HCEC 1CT (cell line): ENCODE measurements at regions not wholly inside any gene's neighbourhood (a gene's known extent, or its start where the extent isn't known, plus 50 kb on each side); places are given as distances from the start of the nearest gene placed in this dataset.

Source experiments
- DNase-seq: peaks from one replicate; pipeline ENCODE4 v3.0.0-alpha.2; 2017

DNA sequence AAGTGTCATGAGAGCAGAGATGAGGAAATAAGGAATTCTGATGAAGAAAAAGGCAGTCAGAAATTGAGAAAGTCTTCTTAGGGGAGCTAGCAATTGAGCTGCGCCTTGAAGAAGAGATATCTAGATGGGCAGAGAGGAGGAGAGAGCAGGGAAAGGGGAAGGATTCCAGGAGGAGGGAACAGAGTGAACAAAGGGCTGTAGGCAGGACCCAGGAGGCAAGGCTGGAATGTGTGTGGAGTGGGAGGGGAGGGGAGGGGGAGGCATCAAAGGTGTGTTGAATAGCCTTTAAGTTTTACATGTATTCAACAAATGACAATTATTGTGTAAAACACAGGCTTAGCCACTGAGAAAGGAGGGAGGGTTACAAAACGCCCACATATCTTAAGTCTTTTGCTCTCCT lies 164.5 kb downstream of the TDRD15 start:
- DNase-seq, result no peak

DNA sequence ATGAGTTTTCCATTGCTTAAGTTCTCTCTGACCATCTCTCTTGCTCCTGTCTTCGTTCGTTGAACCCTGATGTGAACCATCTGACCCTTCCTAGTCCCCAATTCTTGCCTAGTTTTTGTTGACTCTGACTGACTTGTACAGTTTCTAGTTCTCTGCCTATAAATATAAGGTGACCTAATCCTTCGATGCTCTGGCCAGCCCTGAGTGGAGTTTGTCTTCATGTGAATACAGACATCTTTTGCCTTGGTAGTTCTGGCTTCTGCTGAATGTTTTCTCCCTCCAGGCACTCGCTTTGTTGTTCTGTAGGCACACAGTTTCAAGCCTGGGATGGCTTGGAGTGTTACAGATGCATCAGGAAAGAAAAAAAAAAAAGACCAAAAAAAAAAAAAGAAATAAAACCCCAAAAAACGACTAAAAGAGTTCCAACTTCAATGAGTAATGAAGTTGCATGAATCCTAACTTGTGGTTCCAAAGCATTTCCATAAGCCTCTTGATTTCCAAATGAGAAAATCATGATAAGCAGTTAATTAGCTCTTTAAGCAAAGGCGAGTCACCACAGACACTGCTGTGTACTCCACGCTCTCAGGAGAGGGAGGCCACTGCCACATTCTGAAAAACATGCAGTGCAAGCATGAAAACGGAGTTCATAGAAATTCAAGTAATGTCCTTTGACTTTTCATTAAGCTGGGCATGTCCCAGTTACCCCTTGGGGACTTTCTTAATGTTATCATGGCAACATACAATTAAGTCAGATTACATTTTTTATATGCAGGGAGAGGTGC lies 165.2 kb downstream of the TDRD15 start:
- DNase-seq, result no peak

DNA sequence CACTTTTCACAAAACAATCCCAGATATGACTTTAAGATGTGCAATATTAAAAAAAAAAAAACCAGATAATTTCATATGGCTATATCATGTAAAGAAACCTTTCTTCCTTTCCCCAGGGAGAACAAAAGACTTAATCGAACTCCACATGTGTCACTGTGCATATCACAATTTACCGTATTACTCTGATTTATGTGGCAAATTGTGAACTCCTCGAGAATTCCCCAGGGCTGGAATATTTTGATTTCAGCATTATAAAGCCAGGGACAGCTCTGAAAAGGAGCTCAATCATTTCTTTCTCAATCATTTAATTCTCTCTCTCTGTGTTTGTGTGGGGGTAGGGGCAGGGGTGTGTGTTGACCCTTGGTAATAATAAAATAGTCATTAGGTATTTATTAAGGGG lies 165.8 kb downstream of the TDRD15 start:
- DNase-seq, result no peak

DNA sequence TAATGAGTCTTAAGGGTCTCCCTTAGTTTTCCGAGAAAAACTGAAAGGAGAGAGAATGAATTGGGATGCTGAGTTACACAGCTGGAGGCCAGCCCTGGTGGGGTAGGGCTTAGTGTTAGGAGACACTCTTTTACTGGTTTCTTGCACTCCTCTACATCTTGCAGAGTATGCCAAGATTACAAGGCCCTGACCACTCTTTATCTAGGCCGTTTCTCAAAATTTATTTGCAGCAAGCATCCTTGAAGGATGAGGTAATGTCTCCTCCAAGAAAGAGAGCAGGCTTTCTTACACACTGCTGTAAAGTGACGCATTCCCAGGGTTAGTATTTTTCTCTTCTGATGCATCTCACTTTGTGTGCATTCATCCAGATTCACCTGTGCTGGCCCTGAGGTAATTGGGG lies 166.2 kb downstream of the TDRD15 start:
- DNase-seq, result no peak

DNA sequence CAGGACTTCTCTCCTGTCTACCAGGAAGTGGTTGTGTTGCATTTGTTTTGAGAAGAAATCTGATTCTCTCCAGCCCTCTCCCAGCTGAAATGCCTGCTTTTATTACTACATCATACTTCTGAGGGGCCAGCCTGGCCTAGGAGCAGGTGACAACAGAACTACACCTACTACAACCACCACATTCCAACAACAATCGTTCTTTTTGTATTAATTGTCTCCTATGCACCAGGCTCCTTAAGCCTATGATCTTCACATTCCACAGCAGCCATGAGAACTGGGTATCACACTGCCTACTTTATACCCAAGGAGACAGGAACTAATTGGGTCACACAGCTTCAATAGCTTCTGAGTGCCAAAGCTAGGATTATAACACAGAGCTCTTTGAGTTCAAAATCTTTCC lies 167.7 kb downstream of the TDRD15 start:
- no peak for DNase-seq

DNA sequence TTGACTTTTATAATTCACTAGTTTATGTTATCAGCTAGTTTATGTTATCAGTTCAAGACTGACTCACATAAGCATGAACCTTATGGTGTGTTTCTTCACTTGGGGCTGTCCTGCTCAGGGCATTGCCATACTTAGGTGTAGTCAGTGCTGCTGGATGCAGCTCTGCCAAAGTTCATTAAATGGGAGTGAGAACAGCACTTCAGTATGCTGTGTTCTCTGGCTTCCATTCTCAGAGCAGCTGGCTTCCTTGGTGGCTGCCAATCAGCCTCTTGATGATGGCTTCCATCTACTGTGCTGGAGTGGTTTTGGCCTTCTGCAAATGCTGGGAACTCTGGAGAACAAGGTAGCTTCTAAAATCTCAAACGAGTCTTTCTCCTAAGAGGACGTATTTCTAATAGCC lies 170.7 kb downstream of the TDRD15 start:
- no peak for DNase-seq

DNA sequence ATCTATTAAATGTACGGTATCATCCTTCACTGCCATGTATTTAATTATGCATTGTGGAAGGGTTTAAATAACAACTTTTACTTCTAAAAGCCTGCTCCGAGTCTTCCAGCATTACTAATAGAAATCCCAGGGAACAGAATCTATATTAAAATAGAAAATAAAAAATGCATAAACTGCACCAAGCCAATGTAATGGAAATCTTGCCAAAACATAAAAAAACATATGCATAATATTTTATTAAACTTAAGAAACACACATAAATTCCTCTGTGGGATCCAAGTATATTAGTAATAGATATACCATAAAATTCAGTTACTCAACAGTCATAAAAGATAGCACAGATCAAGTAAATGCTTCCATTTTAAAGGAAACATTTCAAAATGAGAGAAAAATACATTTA lies 175.6 kb downstream of the TDRD15 start:
- DNase-seq, result no peak

DNA sequence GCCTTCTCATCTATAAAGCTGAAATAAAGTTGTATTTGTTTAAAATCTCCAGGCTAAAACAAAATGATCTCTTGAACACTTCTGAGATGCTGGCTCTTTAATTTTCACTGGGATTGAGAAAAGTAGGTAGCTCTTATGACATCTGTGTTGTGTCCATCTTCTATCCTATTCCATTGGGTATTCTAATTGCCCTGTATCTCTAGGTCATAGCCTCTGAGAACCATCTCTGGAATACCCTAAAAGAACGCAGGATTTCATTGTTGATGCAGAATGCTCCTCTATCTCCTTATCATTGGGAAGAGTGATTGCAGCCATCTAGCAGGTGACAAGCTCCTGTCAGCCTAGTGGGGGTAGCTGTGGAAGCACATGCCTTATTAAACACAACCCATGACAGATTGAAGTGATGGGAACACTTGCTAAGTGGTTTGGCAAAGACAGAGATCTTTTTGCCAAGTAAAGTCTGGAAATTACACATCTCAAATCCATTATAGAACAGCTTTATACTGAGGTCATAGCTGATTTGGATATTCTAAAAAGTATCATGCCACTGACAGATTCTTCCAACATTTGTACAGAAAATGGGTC lies 178.2 kb downstream of the TDRD15 start:
- no peak for DNase-seq

DNA sequence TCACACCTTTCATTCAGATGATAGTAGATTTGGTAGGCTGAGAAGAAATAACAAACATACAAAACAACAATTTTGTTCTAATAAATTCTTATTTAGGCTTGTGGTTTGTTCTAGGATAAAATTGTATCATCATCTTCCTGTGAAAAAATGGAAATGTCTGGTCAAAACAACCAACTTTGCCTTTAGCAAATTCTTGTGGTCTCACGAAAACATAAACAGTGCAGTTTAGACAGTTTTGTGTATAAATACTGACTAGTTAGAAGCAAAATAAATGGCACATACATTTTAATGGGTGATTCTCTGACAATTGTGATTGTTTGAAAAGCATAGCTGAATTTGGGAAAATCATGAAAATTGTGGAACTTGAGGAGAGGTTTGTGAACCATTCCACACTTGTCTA lies 180.1 kb downstream of the TDRD15 start:
- DNase-seq, result no peak

DNA sequence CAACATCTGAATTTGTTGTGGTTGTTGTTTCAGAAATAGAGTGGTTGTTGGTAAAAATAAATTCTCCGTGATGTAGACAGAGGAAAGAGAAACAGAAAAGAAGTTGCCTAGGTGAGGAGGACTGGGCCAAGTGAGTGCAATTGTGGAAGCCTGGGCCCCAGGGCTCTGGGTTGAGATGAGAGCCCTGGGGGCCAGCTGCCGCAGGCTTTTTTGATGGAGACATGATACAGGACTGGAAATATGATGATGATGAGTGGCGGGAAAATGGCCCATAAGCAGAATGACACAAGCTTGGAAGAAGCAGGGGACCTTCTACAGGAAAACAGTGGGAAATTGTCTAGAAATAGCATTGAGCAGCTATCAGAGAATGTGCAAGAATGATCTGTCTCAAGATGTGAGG lies 181.8 kb downstream of the TDRD15 start:
- DNase-seq, result no peak

DNA sequence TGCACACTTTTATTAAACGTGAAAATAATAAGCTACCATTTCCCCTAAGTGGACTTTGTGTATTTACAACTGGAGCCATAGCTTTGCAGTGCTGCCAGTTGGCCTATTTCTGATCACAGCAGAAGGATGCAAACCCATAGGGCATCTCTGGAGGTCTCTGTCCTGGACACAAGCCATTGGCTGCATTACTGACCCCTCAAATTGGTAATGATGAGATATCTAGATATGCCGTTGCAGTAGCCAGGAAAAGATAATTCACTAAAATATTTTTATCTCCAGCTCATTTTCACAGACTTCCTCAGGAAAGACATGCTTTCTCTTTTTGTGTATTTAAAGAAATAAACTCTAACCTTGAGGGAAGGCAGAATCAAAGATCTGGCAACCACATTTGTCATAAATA lies 182.5 kb downstream of the TDRD15 start:
- no peak for DNase-seq

DNA sequence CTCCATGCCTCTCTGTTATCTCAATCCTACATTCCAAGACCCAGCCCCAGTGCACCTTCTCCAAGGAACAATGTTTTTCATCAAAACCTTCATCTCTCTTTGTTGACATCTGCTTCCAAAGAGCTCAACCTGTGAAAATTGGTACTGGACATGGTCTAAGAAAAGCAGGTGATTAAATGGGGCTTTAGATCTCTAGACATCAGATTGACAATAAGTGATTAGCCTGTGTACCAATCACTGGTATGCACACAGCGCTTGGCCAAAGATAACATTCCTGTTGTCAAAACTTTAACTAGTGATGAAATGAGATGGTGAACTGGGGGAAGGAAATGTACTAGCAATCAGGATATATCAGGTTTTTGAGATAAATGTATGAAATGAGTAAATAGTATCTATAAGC lies 183.3 kb downstream of the TDRD15 start:
- DNase-seq, result no peak

DNA sequence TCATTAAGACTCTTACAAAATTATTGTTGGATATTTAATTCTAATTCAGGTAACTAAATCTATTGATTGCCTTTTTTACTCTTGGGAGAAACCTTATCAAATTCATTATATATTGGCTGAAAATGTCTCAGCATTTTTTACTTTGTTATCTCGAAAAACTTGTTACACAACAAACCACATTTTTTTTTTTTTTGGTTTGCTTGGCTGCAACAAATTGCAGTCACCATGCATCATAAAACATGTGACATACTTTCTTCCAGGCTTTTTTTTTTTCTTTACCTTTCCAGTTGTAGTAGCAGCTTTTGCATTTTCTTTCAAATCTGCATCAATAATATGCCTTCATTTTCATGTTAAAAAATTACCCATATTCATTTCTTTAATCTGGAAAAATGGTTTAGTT lies 186.7 kb downstream of the TDRD15 start:
- DNase-seq, result no peak

DNA sequence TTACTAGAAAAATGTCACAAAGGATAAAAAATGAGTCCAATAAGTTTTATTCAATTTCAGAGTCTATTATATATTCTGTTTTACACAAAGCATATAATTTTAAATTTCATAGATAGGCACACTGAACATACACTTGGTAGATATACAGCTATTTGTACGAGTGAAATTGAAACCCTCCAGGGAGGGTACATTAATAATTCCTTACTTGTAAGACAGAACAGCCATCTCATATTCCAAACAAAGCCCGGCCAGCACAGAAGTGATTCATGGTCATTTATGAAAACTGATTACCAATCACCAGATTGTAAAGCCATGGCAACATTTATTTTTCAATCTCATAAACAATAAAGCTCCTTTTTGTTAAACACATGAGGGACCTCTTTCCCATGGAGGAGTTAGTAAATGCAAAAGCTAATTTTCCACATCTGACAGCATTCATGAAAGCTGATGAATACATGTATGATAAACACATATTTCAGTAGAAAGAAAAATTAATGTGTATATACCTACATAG lies 190.6 kb downstream of the TDRD15 start:
- no peak for DNase-seq

DNA sequence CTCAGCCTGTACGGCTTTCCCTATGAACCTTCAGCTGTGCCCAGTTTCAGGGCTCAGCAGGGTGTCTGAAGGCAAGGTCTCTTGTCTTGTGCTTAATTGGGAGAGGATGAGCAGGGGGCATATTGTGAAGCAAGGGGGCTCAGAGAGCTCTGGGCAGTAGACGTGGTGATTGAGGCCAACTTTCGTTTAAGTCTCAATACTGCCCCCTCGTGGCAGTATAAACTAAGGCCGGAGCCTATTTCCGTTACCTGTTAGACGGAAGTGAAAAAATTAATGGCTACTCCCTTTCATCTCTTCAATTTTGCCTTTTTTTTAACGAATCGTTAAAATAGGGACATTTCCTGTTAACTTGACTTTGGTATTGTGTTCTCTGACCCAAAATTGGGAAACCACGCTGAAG lies 193.4 kb downstream of the TDRD15 start:
- DNase-seq, result no peak

DNA sequence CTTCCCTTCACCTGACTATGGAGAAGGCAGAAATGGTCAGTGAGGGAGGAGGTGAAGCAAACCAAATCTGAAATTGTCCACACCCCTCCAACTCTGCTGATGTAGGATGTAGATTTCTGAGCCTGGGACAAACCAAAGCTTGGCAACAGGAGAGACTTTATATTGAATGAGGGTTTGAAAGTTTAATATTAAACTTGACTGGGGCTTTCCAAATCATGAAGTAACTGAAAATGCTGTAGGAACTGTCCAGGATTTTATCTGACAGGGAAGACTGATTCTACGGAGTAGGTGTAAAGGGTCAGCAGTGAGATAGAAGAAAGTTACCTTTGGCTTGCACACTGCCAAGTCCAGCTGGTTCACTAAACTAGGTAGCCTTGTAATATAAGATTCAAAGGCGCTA lies 194.5 kb downstream of the TDRD15 start:
- DNase-seq, result no peak

DNA sequence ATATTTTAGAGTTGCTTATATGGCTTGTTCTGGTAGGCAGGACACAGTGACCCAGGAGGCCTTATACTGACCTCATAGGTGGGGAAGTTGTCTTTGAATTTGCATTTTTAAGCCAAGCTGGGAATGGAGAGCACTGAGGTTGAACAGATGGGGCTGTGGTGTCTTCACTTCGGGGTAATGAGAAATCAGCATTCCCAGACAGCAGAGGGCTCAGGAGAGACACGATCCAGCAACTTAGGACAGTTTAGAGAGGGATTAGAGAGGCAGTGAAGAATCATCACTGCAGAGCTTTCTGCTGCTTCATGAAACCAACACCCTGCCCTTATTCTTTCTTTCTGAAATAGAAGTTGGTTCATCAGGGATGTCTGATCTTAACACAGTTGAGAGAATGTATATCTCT lies 202.4 kb downstream of the TDRD15 start:
- DNase-seq, result no peak

DNA sequence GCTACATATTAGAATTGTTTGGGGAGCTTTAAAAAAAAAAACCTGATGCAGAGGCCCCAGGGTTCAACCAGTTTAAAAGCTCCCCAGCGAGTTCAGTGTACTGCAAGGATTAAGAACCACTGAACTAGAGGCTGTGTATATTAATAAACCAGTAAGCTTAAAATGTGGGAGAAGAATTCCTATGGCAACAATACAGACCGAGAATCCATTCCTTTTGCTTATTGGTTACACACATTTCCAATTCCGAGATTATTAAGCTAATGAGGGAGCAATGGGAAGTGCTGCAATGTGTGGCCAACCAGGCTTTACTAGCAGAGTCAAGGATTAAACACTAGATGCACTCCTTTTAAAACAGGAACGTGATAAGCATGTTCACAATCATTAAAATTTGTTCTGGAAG lies 204.4 kb downstream of the TDRD15 start:
- no peak for DNase-seq

DNA sequence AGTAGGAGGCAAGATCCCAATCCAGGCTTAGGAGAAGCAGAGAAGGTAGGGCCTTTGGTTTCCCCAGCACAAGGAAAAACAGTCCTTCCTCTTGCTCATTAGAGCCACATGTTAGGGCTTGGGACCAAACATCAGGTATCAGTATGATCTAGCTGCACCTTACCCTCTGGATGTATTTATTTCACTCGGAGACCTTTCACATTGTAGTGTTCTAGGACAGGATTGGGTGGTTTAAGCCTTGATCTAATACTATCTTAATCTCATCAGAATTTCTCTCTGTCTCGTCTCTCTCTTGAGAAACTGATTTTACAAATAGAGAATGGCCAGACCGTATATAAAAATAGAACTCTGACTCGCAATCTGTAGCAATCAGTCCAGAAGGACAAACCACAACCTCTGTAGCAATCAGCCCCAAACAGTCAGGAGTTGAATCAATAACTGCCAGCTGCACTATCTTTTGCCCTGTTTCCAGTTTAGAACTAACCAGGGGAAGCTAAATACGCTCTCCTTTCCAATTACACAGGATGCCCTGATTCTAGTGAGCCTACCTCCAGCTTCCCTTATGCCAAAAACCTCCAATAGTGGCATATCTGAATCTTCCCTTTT lies 207.1 kb downstream of the TDRD15 start:
- no peak for DNase-seq

DNA sequence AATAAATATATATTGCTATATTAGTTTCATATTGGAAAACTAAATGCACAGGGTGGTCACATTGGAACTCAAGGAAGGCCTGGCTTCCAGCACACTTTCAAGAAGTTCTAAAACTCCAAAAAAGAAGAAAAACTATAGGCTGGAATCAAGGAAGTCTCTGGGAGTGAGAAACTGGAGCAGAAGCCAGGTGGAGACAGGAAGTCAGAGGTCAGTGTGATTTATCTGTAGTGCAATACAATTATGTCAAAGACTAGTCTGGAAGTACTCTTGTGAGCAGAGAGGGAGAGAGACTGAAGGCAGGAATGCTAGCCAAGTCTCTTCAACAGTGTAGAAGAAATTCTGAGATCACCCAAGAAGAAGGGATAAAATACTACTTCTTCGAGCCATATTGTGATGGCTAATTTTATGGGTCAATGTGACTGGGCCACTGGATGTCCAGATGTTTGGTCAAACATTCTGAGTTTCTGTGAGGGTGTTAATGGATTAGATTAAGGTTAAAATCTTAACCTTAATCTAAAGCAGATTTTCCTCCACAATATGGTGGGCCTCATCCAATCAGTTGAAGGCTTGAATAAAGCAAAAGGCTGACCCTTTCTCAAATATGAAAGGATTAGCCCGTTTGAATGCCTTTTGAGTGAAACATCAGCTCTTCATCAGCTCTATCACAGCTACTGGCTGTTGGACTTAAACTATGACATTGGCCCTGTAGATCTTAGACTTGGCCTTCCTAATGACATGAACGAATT lies 208.0 kb downstream of the TDRD15 start:
- DNase-seq, result no peak

DNA sequence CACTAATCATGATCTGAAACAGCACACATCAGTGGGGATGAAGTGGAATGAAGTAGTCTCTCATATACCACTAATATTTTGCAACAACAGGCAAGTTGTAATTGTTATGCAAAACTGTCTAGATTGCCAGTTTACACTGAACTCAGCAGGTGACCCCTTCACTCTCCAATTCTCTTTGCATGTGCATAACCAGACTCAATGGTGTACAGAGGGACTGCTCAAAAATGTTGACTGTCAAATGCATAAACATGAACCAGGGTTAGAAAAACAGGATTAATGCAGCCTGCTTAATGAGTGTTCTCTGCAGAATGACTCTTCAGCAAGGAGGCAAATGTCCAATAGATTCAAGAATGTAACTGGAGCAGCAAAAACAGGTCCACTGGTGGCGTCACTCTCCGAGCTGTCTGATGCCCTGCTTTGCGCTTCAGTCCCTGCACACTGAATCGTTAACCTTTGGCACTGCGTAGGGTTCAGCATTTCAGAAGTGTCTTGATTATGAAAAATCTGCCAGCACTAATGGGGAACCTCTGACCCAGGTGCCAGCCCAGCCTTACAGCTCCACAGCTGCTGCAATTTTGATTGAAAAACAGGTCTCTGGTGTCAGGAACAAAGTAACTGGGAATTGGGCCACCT lies 209.3 kb downstream of the TDRD15 start:
- no peak for DNase-seq

DNA sequence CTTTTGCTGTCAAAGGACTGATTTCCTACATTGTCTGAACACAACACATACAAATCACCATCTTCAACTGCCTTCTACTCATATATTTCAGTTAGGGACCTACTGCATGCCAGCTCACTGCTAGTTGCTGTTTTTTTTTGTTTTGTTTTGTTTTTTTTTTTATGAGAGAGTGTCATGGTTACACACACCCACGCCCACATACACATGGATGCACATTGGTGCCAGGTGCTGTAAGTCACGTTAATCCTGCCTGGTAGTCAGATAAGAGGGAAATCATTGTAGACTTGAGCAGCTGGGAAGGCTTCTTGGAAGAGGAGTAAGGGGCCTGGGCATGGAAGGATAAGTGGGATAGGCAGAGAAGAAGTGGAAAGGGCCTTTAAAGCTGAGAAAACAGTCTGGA lies 209.9 kb downstream of the TDRD15 start:
- DNase-seq, result no peak

DNA sequence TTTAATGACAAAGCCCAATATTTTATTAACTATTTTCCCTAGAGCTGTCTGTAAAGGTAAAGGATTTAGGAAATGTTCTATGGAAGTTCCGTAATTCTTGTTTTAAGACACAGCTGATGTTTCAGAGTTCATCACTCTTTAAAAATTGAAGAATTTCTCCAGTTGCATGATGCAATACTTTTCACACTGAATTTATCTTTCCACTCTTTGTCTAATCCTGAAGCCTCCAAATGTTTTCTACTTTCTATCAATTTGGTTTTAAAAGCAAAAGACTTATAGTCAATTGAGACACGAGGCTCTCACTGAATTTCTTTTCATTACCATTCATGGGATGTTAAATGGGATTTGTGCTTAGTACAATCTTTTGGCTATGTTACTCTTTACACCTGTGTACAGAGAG lies 223.2 kb downstream of the TDRD15 start:
- DNase-seq, result no peak
